ENCODE measurements at regions not wholly inside any gene's neighbourhood (a gene's known extent, or its start where the extent isn't known, plus 50 kb on each side); places are given as distances from the start of the nearest gene placed in this dataset.
"Not testable (repeated sequence)": the region's sequence is repeated elsewhere in the genome, so short reads cannot be mapped to it uniquely, and the experiment has no call there.

DNA sequence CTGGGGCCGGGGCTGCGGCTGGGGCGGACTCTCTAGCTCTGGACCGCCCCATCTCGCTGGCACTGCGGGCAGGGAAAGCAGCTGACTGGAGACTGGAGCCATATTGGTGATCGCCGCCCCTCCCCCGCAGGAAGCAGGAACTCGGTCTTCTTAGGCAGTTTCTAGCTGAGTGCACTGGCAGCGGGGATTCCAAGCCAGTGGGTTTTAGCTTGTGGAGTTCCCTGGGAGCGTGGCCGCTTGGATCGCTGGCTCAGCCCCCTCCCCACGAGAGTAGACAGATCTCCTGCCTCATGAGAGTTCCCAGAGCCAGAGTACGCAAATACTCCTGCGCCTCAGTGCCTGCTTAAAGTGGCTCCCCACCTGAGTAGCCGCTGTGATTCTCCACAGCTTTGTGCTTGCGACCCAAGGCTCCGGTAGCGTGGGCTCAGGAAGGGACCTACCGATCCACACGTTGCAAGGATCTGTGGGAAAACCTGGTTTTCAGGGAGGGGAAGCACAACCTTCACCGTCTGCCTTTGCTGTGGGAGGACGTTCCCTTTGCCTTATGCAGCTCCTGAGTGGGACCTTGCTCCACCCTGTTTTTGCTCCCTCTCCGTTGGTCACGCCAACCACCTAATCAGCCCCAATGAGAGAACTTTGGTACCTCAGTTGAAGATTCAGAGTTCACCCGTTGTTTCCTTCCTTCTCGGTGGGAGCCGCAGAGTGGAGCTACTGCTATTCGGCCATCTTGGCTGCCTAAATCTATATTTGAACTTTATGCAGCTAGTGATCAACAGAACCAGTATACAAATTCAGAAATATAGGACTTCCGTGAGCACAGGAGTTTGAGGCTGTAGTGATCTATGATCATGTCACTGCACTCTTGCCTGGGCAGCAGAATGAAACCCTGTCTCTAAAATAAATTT, 803.9 kb upstream of the PCDH10 start:
- ATAC-seq (ENCODE audit: low FRiP score), result no peak
- TF ChIP-seq, protein P1, sequence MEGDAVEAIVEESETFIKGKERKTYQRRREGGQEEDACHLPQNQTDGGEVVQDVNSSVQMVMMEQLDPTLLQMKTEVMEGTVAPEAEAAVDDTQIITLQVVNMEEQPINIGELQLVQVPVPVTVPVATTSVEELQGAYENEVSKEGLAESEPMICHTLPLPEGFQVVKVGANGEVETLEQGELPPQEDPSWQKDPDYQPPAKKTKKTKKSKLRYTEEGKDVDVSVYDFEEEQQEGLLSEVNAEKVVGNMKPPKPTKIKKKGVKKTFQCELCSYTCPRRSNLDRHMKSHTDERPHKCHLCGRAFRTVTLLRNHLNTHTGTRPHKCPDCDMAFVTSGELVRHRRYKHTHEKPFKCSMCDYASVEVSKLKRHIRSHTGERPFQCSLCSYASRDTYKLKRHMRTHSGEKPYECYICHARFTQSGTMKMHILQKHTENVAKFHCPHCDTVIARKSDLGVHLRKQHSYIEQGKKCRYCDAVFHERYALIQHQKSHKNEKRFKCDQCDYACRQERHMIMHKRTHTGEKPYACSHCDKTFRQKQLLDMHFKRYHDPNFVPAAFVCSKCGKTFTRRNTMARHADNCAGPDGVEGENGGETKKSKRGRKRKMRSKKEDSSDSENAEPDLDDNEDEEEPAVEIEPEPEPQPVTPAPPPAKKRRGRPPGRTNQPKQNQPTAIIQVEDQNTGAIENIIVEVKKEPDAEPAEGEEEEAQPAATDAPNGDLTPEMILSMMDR (IDR thresholded peaks at IDR 0.05), result no peak
- no peak for DNase-seq (ENCODE audit: low spot score)

DNA sequence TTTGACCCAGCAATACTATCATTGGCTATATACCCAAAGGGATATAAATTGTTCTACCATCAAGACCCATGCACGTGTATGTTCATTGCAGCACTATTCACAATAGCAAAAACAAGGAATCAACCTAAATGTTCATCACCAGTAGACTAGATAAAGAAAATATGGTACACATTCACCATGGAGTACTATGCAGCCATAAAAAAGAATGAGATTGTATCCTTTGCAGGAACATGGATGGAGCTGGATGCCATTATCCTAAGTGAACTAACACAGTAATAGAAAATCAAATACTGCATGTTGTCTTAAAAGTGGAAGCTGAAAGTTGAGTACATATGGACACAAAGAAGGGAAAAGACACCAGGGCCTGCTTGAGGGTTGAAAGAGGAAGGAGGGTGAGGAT, 803.1 kb upstream of the PCDH10 start:
- TF ChIP-seq, protein P1 (IDR thresholded peaks at IDR 0.05), result no peak
- no peak for DNase-seq (ENCODE audit: low spot score)
- ATAC-seq (ENCODE audit: low FRiP score), result no peak

DNA sequence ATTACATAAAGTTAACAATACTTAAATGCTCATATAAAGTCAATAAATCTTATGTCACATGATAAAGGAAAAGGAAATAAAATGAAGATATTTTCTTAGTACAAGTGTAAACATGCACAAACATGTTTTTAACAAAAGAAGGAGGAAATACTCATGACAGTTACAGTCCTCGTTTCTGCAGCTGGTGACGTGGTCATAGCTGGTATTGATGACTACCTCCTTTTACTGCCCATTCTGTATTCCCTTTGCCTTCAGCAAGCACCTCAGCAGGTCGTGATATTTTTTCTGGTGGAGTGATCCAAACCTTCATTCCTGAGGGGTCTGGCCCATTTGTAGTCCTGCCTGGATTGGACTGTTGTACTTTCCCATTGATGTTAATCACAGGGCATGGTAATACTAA, 797.5 kb upstream of the PCDH10 start:
- not testable (repeated sequence) for ATAC-seq (ENCODE audit: low FRiP score); DNase-seq (ENCODE audit: low spot score)

DNA sequence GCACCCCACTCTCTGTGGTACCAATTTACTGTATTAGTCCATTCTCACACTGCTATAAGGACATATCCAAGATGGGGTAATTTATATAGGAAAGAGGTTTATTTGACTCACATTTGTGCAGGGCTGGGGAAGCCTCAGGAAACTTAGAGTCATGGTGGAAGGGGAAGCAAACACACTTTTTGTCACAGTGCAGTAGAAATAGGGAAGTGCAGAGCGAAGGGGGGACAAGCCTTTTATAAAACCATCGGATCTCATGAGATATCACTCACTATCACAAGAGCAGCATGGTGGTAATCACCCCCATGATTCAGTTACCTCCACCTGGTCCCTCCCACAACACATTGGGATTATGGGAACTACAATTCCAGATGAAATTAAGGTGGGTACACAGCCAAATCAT, 766.9 kb upstream of the PCDH10 start:
- TF ChIP-seq, protein P1 (IDR thresholded peaks at IDR 0.05), result no peak
- DNase-seq (ENCODE audit: low spot score) (no peak), ATAC-seq (ENCODE audit: low FRiP score) (no peak)

DNA sequence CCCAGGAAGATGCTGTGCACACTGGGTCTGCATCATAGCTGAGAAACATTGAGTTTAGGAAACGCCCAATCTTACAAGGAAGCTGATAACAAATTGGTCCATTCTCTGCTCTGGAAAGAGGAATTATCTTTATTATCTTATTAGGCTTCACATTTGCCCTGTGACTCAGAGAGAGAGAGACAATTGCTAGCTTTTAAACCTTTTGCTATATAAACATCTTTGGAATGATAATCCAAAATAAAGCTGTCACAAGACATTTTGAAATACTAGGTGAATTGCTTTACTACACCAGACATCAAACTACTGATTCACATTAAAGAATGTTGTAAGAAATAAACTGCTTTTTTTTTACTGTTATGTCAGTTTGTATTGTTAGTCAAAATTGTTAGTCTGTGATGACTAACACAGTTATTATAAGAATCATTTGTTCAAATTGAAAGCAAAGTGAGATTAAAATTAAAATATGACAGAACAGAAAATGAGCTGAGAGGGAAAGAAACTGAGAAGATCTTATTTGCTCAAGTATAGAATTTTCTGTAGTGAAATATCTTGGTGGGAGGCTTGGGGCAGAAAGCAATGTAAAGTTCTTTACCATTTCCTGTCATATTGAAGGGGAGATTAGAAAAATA, 765.4 kb upstream of the PCDH10 start:
- DNase-seq (ENCODE audit: low spot score) (no peak), ATAC-seq (ENCODE audit: low FRiP score) (no peak)
- TF ChIP-seq, protein P1 (IDR thresholded peaks at IDR 0.05), result no peak

DNA sequence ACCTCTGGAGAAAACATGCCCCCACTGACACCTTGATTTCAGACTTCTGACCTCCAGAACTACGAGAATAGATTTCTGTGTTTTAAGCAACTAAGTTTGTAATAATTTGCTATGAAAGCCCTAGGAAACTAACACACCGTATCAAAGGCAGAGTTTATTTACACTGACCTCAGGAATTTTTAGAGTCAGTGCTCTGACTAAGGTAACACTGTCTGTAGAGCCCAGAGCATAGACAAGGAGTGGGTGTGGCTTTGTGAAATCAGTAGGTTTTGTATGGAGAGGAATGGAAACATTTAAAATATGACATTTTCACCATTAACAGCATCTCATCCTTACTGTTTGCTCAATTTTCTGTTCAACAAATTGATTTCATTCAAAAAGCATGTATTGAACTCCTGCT, 764.4 kb upstream of the PCDH10 start:
- ATAC-seq (ENCODE audit: low FRiP score) (no peak), DNase-seq (ENCODE audit: low spot score) (no peak)
- TF ChIP-seq, protein P1 (IDR thresholded peaks at IDR 0.05), result no peak

DNA sequence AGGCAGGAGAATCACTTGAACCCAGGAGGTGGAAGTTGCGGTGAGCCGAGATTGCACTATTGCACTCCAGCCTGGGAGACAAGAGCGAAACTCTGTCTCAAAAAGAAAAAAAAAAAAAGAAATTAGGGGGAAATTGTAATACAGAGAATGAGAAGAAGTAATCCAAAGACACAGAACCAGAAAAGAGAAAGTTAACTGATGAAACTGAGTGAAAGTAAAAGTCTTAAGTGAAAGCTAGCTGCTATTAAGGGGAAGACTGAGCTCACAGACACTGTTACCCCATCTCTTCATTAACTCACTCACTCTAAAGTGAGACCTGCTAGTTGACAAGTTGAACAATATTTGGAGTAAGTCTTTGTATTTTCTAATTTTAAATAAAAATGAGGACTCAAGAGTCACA, 763.0 kb upstream of the PCDH10 start:
- TF ChIP-seq, protein P1 (IDR thresholded peaks at IDR 0.05), result no peak
- DNase-seq (ENCODE audit: low spot score) (no peak), ATAC-seq (ENCODE audit: low FRiP score) (no peak)

Measured in omental fat pad (tissue), 3 donors.